Pancreas (tissue), 10 donors: ENCODE measurements at regions not wholly inside any gene's neighbourhood (a gene's known extent, or its start where the extent isn't known, plus 50 kb on each side); places are given as distances from the start of the nearest gene placed in this dataset.

Experiments
- ATAC-seq, 4 donors: fragments of 200-7000 bp; cut with Tn5 transposase; one replicate each; pipeline versions ENCODE4 v1.8.0 to v1.9.1; 2020; ENCODE audit warnings: mild to moderate bottlenecking in 4 of 4, moderate library complexity in 4 of 4
- DNase-seq, 6 donors: peaks; one replicate each; pipeline ENCODE4 v3.0.0-alpha.2; 2020
- FAIRE-seq: peaks from 2 replicates; lab custom pipeline; 2012; peaks lifted over from hg19 to GRCh38; lab: Jason Lieb, UNC
- H3K27ac ChIP-seq, 4 donors: fragments of 200-600 bp; sonication (generic); 1 replicate in 3 of 4; 2 replicates in 1 of 4; pipeline versions ENCODE4 v1.5.0 to v1.8.0; 2020
- H3K27me3 ChIP-seq, 4 donors: fragments of 200-600 bp; one replicate each; pipeline ENCODE4 v1.8.0; 2021
- H3K36me3 ChIP-seq, 3 donors: fragments of 200-600 bp; sonication (generic) in 1 of 3; one replicate each; pipeline versions ENCODE4 v1.5.0 to v1.8.0; 2020 to 2021
- H3K4me1 ChIP-seq, 3 donors: fragments of 200-600 bp; one replicate each; pipeline ENCODE4 v1.8.0; 2021
- H3K4me3 ChIP-seq, 4 donors: fragments of 200-600 bp; sonication (generic) in 2 of 4; one replicate each; pipeline versions ENCODE4 v1.5.0 to v1.8.0; 2020 to 2021
- H3K9me3 ChIP-seq, 4 donors: fragments of 200-600 bp; one replicate each; pipeline ENCODE4 v1.8.0; 2021
- WGBS, 2 donors: extraction: QIAGEN DNeasy Blood & Tissue Kit; methylation state at CpG; one replicate each; pipeline ENCODE4 v1.1.7; 2013; 5-methylcytosine and 5-hydroxymethylcytosine counted together
- intact Hi-C, 3 donors: fragments of 100-400 bp; cut with DNase I; formaldehyde crosslinking; loops; one replicate each; pipeline versions ENCODE4 v1.11.1 to v1.14.2; 2022
- TF ChIP-seq, protein P1 (sequence below), 4 donors: fragments of 200-600 bp; sonication (generic) in 3 of 4; IDR thresholded peaks; one replicate each; pipeline versions ENCODE4 v1.5.0 to v1.8.0; 2021; ENCODE audit warnings: antibody characterized with exemption in 4 of 4
- donor health status: healthy with polysubstance abuse.
- donor health status: DM: no; HTN: no; CAD: no; lungs with moderate emphysema.
- donor health status: DM: no; HTN: no; CAD: no.
- donor health status: control.
- donor health status: control.
- donor health status: Bipolar disorder and iron deficiency.
- donor health status: DM: yes; HTN: yes; CAD: no.
- donor health status: DM: no; HTN: no; CAD: no.
- donor health status: DM: no; HTN: no; CAD: no.
- donor health status: DM: yes; HTN: yes; CAD: no.

DNA sequence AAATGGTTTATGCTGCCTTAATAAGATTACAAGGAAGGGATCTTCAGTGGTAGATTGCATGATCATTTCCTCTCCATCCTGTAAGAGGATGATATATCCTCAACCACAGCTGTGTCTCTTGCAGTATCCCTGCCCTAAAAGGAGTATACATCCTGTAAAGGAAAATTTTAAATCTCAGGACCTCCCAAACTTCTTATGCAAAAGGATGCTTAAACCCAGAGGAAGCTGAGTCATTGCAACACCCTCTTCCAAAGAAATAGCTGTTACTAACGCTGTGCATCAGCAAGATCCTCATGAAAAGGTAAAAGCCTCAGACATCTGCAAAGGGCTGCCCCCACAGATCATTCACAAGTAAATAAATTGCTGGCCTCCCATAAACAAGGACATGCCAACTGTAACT, 599.0 kb downstream of the PRELID2 start:
- H3K27ac ChIP-seq = no peak overlapping the region
- DNase-seq = no peak
- no peaks in the 10 kb centered on the region for H3K4me1 ChIP-seq
- no peaks in the 10 kb centered on the region for H3K36me3 ChIP-seq
- no peak for ATAC-seq
- no peaks in the 10 kb centered on the region for H3K9me3 ChIP-seq
- no peak overlapping the region for H3K4me3 ChIP-seq
- no peak for FAIRE-seq
- TF ChIP-seq, protein P1, sequence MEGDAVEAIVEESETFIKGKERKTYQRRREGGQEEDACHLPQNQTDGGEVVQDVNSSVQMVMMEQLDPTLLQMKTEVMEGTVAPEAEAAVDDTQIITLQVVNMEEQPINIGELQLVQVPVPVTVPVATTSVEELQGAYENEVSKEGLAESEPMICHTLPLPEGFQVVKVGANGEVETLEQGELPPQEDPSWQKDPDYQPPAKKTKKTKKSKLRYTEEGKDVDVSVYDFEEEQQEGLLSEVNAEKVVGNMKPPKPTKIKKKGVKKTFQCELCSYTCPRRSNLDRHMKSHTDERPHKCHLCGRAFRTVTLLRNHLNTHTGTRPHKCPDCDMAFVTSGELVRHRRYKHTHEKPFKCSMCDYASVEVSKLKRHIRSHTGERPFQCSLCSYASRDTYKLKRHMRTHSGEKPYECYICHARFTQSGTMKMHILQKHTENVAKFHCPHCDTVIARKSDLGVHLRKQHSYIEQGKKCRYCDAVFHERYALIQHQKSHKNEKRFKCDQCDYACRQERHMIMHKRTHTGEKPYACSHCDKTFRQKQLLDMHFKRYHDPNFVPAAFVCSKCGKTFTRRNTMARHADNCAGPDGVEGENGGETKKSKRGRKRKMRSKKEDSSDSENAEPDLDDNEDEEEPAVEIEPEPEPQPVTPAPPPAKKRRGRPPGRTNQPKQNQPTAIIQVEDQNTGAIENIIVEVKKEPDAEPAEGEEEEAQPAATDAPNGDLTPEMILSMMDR (IDR thresholded peaks at IDR 0.05) = no peak
- intact Hi-C loops = loop anchor here in 1 of 3 donors (5.0 kb wide), 1 partner anchor 1034 kb away; no protein-coding TSS in a partner anchor
- WGBS, 2 donors = 82 to 86% methylated on average over 1 of the region's 1 CpG
- H3K27me3 ChIP-seq = no peaks in the 10 kb centered on the region

DNA sequence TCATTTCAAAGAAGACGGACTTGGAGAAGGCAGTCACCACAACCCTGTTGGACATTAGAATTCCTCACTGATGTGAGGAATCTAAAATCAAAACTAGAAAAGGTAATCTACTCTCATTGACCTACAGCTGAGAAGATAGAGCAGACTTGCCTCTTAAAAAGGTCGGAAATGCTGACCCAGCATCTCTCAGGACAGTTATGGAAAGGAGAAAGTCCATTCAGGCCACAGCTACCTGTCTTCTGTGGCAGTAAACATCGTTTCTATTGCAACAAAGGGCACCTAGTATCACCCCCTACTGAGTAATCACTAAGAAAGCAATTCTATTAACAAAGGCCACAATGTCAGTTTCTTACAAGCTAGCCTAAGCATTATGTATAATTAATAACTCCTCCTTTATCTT, 601.7 kb downstream of the PRELID2 start:
- DNase-seq (no peak), ATAC-seq (no peak), FAIRE-seq (no peak)
- Histone ChIP-seq H3K9me3 (no peaks in the 10 kb centered on the region), H3K36me3 (no peaks in the 10 kb centered on the region), H3K4me1 (no peaks in the 10 kb centered on the region), H3K27me3 (no peaks in the 10 kb centered on the region), H3K4me3 (no peak overlapping the region), H3K27ac (no peak overlapping the region)
- intact Hi-C loops = no loop called here
- WGBS, 2 donors = 60 to 78% methylated on average over 3 of the region's 3 CpGs
- TF ChIP-seq, protein P1 (IDR thresholded peaks at IDR 0.05) = no peak

DNA sequence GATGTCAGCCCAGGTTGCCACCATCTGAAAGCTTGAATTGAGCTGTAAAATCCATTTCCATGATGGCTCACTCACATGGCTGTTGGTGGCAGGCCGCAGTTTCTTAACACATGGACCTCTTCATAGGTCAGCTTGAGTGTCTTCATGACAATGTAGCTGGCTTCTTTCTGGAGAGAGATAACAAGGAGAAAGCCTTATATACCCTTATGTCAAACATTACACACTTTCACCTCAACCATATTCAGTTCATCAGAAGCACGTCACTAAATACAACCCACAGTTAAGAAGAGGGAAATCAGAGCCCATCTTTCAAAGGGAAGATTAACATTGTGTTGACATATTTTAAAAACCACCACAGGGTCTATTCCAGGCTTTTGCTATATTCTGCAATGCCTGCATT, 604.4 kb downstream of the PRELID2 start:
- DNase-seq = no peak
- Histone ChIP-seq H3K4me1 (no peaks in the 10 kb centered on the region), H3K27me3 (no peaks in the 10 kb centered on the region), H3K9me3 (no peaks in the 10 kb centered on the region), H3K36me3 (no peaks in the 10 kb centered on the region), H3K4me3 (no peak overlapping the region), H3K27ac (no peak overlapping the region)
- intact Hi-C loops = no loop called here
- WGBS, 2 donors = 94 to 98% methylated on average over 2 of the region's 2 CpGs
- no peak for ATAC-seq
- no peak for FAIRE-seq
- TF ChIP-seq, protein P1 (IDR thresholded peaks at IDR 0.05) = no peak

DNA sequence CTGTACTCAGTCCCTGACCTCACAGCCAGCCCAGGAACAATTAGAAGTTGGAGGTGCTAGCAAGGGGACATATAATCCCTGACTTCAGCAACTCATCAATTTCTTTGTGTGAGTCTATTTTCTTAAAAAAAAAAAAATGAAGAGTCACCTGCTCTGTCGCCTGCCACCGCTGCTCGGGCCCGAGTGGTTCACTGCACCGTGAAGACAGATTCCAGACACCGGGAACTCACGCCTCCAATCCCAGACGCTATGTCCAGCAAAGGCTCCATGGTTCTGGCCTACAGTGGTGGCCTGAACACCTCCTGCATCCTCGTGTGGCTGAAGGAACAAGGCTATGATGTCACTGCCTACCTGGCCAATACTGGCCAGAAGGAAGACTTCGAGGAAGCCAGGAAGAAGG, 606.6 kb downstream of the PRELID2 start:
- intact Hi-C loops = no loop called here
- FAIRE-seq (no peak), ATAC-seq (no peak), DNase-seq (no peak)
- Histone ChIP-seq H3K9me3 (no peaks in the 10 kb centered on the region), H3K4me3 (no peak overlapping the region), H3K36me3 (no peaks in the 10 kb centered on the region), H3K4me1 (no peaks in the 10 kb centered on the region), H3K27me3 (no peaks in the 10 kb centered on the region), H3K27ac (no peak overlapping the region)
- TF ChIP-seq, protein P1 (IDR thresholded peaks at IDR 0.05) = no peak
- WGBS, 2 donors = 92 to 96% methylated on average over 10 of the region's 10 CpGs

DNA sequence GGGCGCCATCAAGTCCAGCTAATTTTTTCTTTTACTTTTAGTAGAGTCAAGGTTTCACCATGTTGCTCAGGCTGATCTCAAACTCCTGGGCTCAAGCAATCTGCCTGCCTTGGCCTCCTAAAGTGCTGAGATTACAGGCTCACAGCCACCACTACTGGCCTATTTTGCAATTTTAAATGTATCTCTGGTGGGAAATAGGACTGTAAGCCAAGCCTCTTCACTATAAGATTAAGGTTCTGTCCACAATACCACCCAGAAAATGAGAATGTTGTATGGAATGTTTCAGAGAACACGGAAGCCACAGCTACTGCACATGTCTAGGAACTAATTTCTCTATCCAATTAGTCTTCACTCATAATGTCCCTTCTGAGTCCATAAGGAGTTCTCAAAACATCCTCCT, 607.3 kb downstream of the PRELID2 start:
- no peak for FAIRE-seq
- H3K4me1 ChIP-seq = no peaks in the 10 kb centered on the region
- TF ChIP-seq, protein P1 (IDR thresholded peaks at IDR 0.05) = no peak
- WGBS, 2 donors = 92 to 97% methylated on average over 2 of the region's 2 CpGs
- no peak overlapping the region for H3K4me3 ChIP-seq
- no peak overlapping the region for H3K27ac ChIP-seq
- no peaks in the 10 kb centered on the region for H3K27me3 ChIP-seq
- no peaks in the 10 kb centered on the region for H3K36me3 ChIP-seq
- DNase-seq = no peak
- intact Hi-C loops = no loop called here
- H3K9me3 ChIP-seq = no peaks in the 10 kb centered on the region
- ATAC-seq = no peak
